H9 (cell line): ENCODE measurements at regions not wholly inside any gene's neighbourhood (a gene's known extent, or its start where the extent isn't known, plus 50 kb on each side); places are given as distances from the start of the nearest gene placed in this dataset.

Experiments
- DNase-seq: peaks from one replicate; pipeline ENCODE4 v3.0.0-alpha.2; 2017
- H2AFZ ChIP-seq: one replicate; pipeline ENCODE4 v1.6.1; 2013; ENCODE audit warnings: mild to moderate bottlenecking, low read length, control low read depth, moderate library complexity
- H2AK5ac ChIP-seq: 2 replicates; pipeline ENCODE4 v1.6.1; 2013; ENCODE audit warnings: low read length, control low read depth, mixed read lengths; ENCODE audit not compliant: insufficient read length
- H2BK120ac ChIP-seq: one replicate; pipeline ENCODE4 v1.6.1; 2013; ENCODE audit warnings: low read depth, mild to moderate bottlenecking, low read length, control low read depth, inconsistent platforms; ENCODE audit not compliant: poor library complexity, severe bottlenecking
- H2BK12ac ChIP-seq: 2 replicates; pipeline ENCODE4 v1.6.1; 2013; ENCODE audit warnings: low read length, control low read depth, mixed read lengths, low read depth; ENCODE audit not compliant: insufficient read length
- H2BK15ac ChIP-seq: 2 replicates; pipeline ENCODE4 v1.6.1; 2013; ENCODE audit warnings: low read depth, low read length, control low read depth
- H2BK20ac ChIP-seq: one replicate; pipeline ENCODE4 v1.6.1; 2013; ENCODE audit warnings: low read depth, mild to moderate bottlenecking, low read length, control low read depth, inconsistent platforms; ENCODE audit not compliant: poor library complexity, severe bottlenecking
- H2BK5ac ChIP-seq: 2 replicates; pipeline ENCODE4 v1.6.1; 2013; ENCODE audit warnings: low read length, control low read depth, mixed read lengths; ENCODE audit not compliant: insufficient read length
- H3K14ac ChIP-seq: 2 replicates; pipeline ENCODE4 v1.6.1; 2013; ENCODE audit warnings: low read length, control low read depth; ENCODE audit not compliant: insufficient read depth
- H3K18ac ChIP-seq: 2 replicates; pipeline ENCODE4 v1.6.1; 2013; ENCODE audit warnings: low read depth, mild to moderate bottlenecking, mixed read lengths, low read length, control low read depth; ENCODE audit not compliant: insufficient read length
- H3K23ac ChIP-seq: 2 replicates; pipeline ENCODE4 v1.6.1; 2013; ENCODE audit warnings: low read length, control low read depth, mixed read lengths, low read depth; ENCODE audit not compliant: insufficient read length
- H3K23me2 ChIP-seq: 2 replicates; pipeline ENCODE4 v1.6.1; 2013; ENCODE audit warnings: low read depth, mild to moderate bottlenecking, mixed read lengths, low read length, control low read depth; ENCODE audit not compliant: insufficient read length, poor library complexity, severe bottlenecking
- H3K27ac ChIP-seq: 2 replicates; pipeline ENCODE4 v1.5.1; 2013; ENCODE audit warnings: low read length, control low read depth, mixed read lengths, low read depth; ENCODE audit not compliant: insufficient read length
- H3K27me3 ChIP-seq: 2 replicates; pipeline ENCODE4 v1.6.1; 2013; ENCODE audit warnings: low read length, control low read depth, inconsistent platforms; ENCODE audit not compliant: insufficient read depth
- H3K4ac ChIP-seq: 2 replicates; pipeline ENCODE4 v1.6.1; 2013; ENCODE audit warnings: low read depth, mild to moderate bottlenecking, control low read depth, inconsistent platforms, low read length, moderate library complexity
- H3K4me1 ChIP-seq: 2 replicates; pipeline ENCODE4 v1.6.1; 2013; ENCODE audit warnings: low read length, control low read depth, inconsistent platforms; ENCODE audit not compliant: insufficient read depth
- H3K4me2 ChIP-seq: 2 replicates; pipeline ENCODE4 v1.6.1; 2013; ENCODE audit warnings: low read length, control low read depth, mixed read lengths; ENCODE audit not compliant: insufficient read length, insufficient read depth
- H3K56ac ChIP-seq: 2 replicates; pipeline ENCODE4 v1.6.1; 2013; ENCODE audit warnings: low read depth, mild to moderate bottlenecking, mixed read lengths, low read length, control low read depth; ENCODE audit not compliant: insufficient read length
- H3K79me1 ChIP-seq: 2 replicates; pipeline ENCODE4 v1.6.1; 2013; ENCODE audit warnings: low read depth, mild to moderate bottlenecking, moderate library complexity, low read length, control low read depth, inconsistent platforms; ENCODE audit not compliant: insufficient read depth, poor library complexity, severe bottlenecking
- H3K79me2 ChIP-seq: 2 replicates; pipeline ENCODE4 v1.6.1; 2013; ENCODE audit warnings: low read length, control low read depth, inconsistent platforms; ENCODE audit not compliant: insufficient read depth
- H3K9ac ChIP-seq: 2 replicates; pipeline ENCODE4 v1.6.1; 2013; ENCODE audit warnings: low read length, control low read depth, mixed read lengths; ENCODE audit not compliant: insufficient read length; ENCODE audit errors: extremely low read depth
- H3K9me3 ChIP-seq: one replicate; pipeline ENCODE4 v1.6.1; 2013; ENCODE audit warnings: low read depth, low read length, inconsistent platforms; ENCODE audit not compliant: control insufficient read depth
- H3T11ph ChIP-seq: one replicate; pipeline ENCODE4 v1.6.1; 2013; ENCODE audit warnings: mild to moderate bottlenecking, low read length, control low read depth, inconsistent platforms
- H4K20me1 ChIP-seq: one replicate; pipeline ENCODE4 v1.6.1; 2013; ENCODE audit not compliant: control insufficient read depth, insufficient read length, insufficient read depth
- H4K5ac ChIP-seq: 2 replicates; pipeline ENCODE4 v1.6.1; 2013; ENCODE audit warnings: low read depth, mild to moderate bottlenecking, mixed read lengths, low read length, control low read depth; ENCODE audit not compliant: insufficient read length
- H4K8ac ChIP-seq: replicated peaks from 2 replicates; pipeline ENCODE4 v1.6.1; 2013; ENCODE audit warnings: low read length, control low read depth, mixed read lengths, low read depth; ENCODE audit not compliant: insufficient read length
- H4K91ac ChIP-seq: 2 replicates; pipeline ENCODE4 v1.6.1; 2013; ENCODE audit warnings: low read depth, mild to moderate bottlenecking, moderate library complexity, mixed read lengths, low read length, control low read depth; ENCODE audit not compliant: insufficient read length
- H3K27ac Mint-ChIP-seq, 3 experiments: 2 replicates in 2 of 3; 3 replicates in 1 of 3; pipeline ENCODE4 v1.8.0; 2020 to 2021; ENCODE audit warnings: mixed read lengths in 3 of 3, mild to moderate bottlenecking in 1 of 3, moderate library complexity in 1 of 3
- H3K27me3 Mint-ChIP-seq: 2 replicates; pipeline ENCODE4 v1.8.0; 2021; ENCODE audit warnings: low read depth, mild to moderate bottlenecking, moderate library complexity, mixed read lengths
- H3K36me3 Mint-ChIP-seq, 3 experiments: 2 replicates in 2 of 3; 3 replicates in 1 of 3; pipeline ENCODE4 v1.8.0; 2020 to 2021; ENCODE audit warnings: low read depth in 3 of 3, mixed read lengths in 3 of 3; ENCODE audit not compliant: insufficient read depth in 1 of 3
- H3K4me1 Mint-ChIP-seq, 2 experiments: 2 replicates each; pipeline ENCODE4 v1.8.0; 2020; ENCODE audit warnings: mixed read lengths in 2 of 2
- H3K4me3 Mint-ChIP-seq, 2 experiments: 2 replicates in 1 of 2; 3 replicates in 1 of 2; pipeline ENCODE4 v1.8.0; 2020 to 2021; ENCODE audit warnings: mild to moderate bottlenecking in 2 of 2, mixed read lengths in 2 of 2, moderate library complexity in 1 of 2
- H3K9me3 Mint-ChIP-seq, 2 experiments: 2 replicates in 1 of 2; 3 replicates in 1 of 2; pipeline ENCODE4 v1.8.0; 2020; ENCODE audit warnings: mild to moderate bottlenecking in 2 of 2, mixed read lengths in 2 of 2, moderate library complexity in 1 of 2
- CTCF ChIP-seq: fragments of 200-600 bp; sonication (generic); conservative IDR thresholded peaks from 3 replicates; pipeline ENCODE4 v1.8.0; 2021; ENCODE audit warnings: antibody characterized with exemption, mild to moderate bottlenecking
- WGBS: extraction: QIAGEN DNeasy Blood & Tissue Kit; methylation state at CpG from one replicate; pipeline ENCODE4 v1.1.7; 2013; ENCODE audit warnings: missing lambda C conversion rate, low lambda C conversion rate, mixed read lengths; ENCODE audit not compliant: insufficient read length; ENCODE audit errors: extremely low coverage; 5-methylcytosine and 5-hydroxymethylcytosine counted together

- Mint-ChIP-seq H3K4me3 (no peak overlapping the region), H3K4me1 (peaks cover 6 to 8% of the 10 kb centered on the region in 2 experiments; a peak in 3 of 4 replicates), H3K27me3 (peaks cover 87% of the 10 kb centered on the region), H3K27ac (no peak overlapping the region), H3K36me3 (no peaks in the 10 kb centered on the region), H3K9me3 (peaks cover 37 to 55% of the 10 kb centered on the region in 2 experiments)
- no peak overlapping the region for H4K8ac ChIP-seq
- H3K27ac ChIP-seq = no peak overlapping the region
- no peak for TF ChIP-seq CTCF
- H2BK12ac ChIP-seq = no peak overlapping the region
- no peak overlapping the region for H4K5ac ChIP-seq
- no peak overlapping the region for H3K4ac ChIP-seq
- H3K56ac ChIP-seq = no peak overlapping the region
- H3K9ac ChIP-seq = no peak overlapping the region
- H4K91ac ChIP-seq = no peak overlapping the region
- no CpG with 5 or more reads among the region's 1 CpG for WGBS
- H3K79me1 ChIP-seq = no peaks in the 10 kb centered on the region
- H2BK15ac ChIP-seq = no peak overlapping the region
- no peaks in the 10 kb centered on the region; the same call in 1 of the 2 replicates for H3K27me3 ChIP-seq
- H2AK5ac ChIP-seq = no peak overlapping the region
- no peak overlapping the region for H3K18ac ChIP-seq
- no peak overlapping the region for H3K23ac ChIP-seq
- no peak for DNase-seq
- H3T11ph ChIP-seq = no peak overlapping the region
- H3K4me1 ChIP-seq = no peaks in the 10 kb centered on the region
- H2BK120ac ChIP-seq = no peak overlapping the region
- no peaks in the 10 kb centered on the region for H3K23me2 ChIP-seq
- H3K4me2 ChIP-seq = no peak overlapping the region
- H3K9me3 ChIP-seq = peaks cover 20% of the 10 kb centered on the region
- no peaks in the 10 kb centered on the region for H3K79me2 ChIP-seq
- H3K14ac ChIP-seq = no peak overlapping the region
- H2BK20ac ChIP-seq = no peak overlapping the region
- no peak overlapping the region for H2BK5ac ChIP-seq
- H2AFZ ChIP-seq = no peak overlapping the region
- no peaks in the 10 kb centered on the region for H4K20me1 ChIP-seq
These were observed 71.1 kb downstream of the MAGEB10 start for GRCh38 chrX:27878862-27879261.
